A673 (cell line): ENCODE measurements at regions not wholly inside any gene's neighbourhood (a gene's known extent, or its start where the extent isn't known, plus 50 kb on each side); places are given as distances from the start of the nearest gene placed in this dataset.

Source experiments
- BruUV-seq: library from RNA; stranded (reverse); fragments of 400-500 nt; replicated peaks from 2 replicates; lab custom pipeline; 2021; lab: Mats Ljungman, UMichigan
- CTCF ChIA-PET: fragments of 300-600 bp; sonication (Branson Sonifier 250); formaldehyde crosslinking; loops from one replicate; lab custom pipeline; 2022; ENCODE audit warnings: antibody characterized with exemption; lab: Charles Lee
- POLR2A ChIA-PET: fragments of 300-600 bp; sonication (Branson Sonifier 250); formaldehyde crosslinking; loops from one replicate; lab custom pipeline; 2022; ENCODE audit warnings: antibody characterized with exemption; ENCODE audit not compliant: low non-redundant PET; lab: Charles Lee
- DNase-seq: peaks from one replicate; pipeline ENCODE4 v3.0.0-alpha.2; 2015; ENCODE audit warnings: low spot score
- H3K27ac ChIP-seq: fragments of 200-600 bp; sonication (generic); 2 replicates; pipeline ENCODE4 v1.5.1; 2016; ENCODE audit warnings: mixed run types, low read depth, mild to moderate bottlenecking, mixed read lengths, antibody characterized with exemption, low read length; ENCODE audit not compliant: poor library complexity, severe bottlenecking
- H3K27me3 ChIP-seq: fragments of 200-600 bp; sonication (generic); replicated peaks from 2 replicates; pipeline ENCODE4 v1.6.1; 2017; ENCODE audit warnings: mixed run types, low read depth, mild to moderate bottlenecking, mixed read lengths, antibody characterized with exemption, low read length; ENCODE audit not compliant: insufficient read depth, poor library complexity
- H3K36me3 ChIP-seq: fragments of 200-600 bp; sonication (generic); 2 replicates; pipeline ENCODE4 v1.6.1; 2016; ENCODE audit warnings: mixed run types, mild to moderate bottlenecking, mixed read lengths, antibody characterized with exemption, low read length; ENCODE audit not compliant: insufficient read depth, poor library complexity, severe bottlenecking
- H3K4me1 ChIP-seq: fragments of 200-600 bp; sonication (generic); 2 replicates; pipeline ENCODE4 v1.6.1; 2017; ENCODE audit warnings: mixed run types, mild to moderate bottlenecking, mixed read lengths, antibody characterized with exemption, low read length; ENCODE audit not compliant: insufficient read depth, poor library complexity, severe bottlenecking
- H3K4me3 ChIP-seq: fragments of 200-600 bp; sonication (generic); 2 replicates; pipeline ENCODE4 v1.5.1; 2016; ENCODE audit warnings: low read depth, mixed run types, mild to moderate bottlenecking, mixed read lengths, low read length; ENCODE audit not compliant: poor library complexity, severe bottlenecking
- H3K9me3 ChIP-seq: fragments of 200-600 bp; sonication (generic); 2 replicates; pipeline ENCODE4 v1.6.1; 2016; ENCODE audit warnings: mixed run types, low read depth, mild to moderate bottlenecking, mixed read lengths, antibody characterized with exemption, low read length; ENCODE audit not compliant: poor library complexity, severe bottlenecking
- EZH2 ChIP-seq: fragments of 200-600 bp; sonication (generic); IDR thresholded peaks from 2 replicates; pipeline ENCODE4 v1.6.1; 2017; ENCODE audit warnings: borderline replicate concordance, low read depth, mild to moderate bottlenecking, mixed read lengths, antibody characterized with exemption, low read length; ENCODE audit not compliant: poor library complexity, severe bottlenecking
- intact Hi-C: fragments of 100-400 bp; cut with micrococcal nuclease; formaldehyde crosslinking; loops from one replicate; pipeline ENCODE4 v1.10.0; 2022; ENCODE audit not compliant: unreplicated experiment
- TF ChIP-seq, protein P1 (sequence below): fragments of 300-800, 200-600 bp; sonication (generic); conservative IDR thresholded peaks from 2 replicates; pipeline ENCODE4 v1.5.1; 2017; ENCODE audit warnings: low read depth, mild to moderate bottlenecking, antibody characterized with exemption, low read length, moderate library complexity, mixed read lengths

DNA sequence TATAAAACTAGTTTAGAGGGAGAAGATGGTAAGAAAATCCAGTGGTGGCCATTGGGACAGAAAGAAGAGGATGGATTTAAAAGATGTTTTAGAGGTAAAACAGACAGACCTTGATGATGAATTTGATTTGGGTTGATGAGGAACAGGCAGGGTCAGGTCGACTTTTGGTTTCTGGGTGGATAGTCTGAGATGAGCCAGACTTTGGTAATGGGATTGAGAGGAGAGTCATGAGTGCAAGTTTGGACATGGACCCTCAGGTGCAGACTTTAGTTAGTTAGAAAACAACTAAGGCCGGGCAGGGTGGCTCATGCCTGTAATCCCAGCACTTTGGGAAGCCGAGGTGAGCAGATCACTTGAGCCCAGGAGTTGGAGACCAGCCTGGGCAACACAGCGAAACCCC lies 257.9 kb downstream of the MAFB start:
- CTCF ChIA-PET = no interaction called here
- Histone ChIP-seq H3K27me3 (no peaks in the 10 kb centered on the region), H3K9me3 (no peaks in the 10 kb centered on the region), H3K4me1 (no peaks in the 10 kb centered on the region), H3K4me3 (no peak overlapping the region), H3K36me3 (no peaks in the 10 kb centered on the region), H3K27ac (no peak overlapping the region)
- POLR2A ChIA-PET = no interaction called here
- no peak for DNase-seq
- TF ChIP-seq EZH2 = no peak
- TF ChIP-seq, protein P1, sequence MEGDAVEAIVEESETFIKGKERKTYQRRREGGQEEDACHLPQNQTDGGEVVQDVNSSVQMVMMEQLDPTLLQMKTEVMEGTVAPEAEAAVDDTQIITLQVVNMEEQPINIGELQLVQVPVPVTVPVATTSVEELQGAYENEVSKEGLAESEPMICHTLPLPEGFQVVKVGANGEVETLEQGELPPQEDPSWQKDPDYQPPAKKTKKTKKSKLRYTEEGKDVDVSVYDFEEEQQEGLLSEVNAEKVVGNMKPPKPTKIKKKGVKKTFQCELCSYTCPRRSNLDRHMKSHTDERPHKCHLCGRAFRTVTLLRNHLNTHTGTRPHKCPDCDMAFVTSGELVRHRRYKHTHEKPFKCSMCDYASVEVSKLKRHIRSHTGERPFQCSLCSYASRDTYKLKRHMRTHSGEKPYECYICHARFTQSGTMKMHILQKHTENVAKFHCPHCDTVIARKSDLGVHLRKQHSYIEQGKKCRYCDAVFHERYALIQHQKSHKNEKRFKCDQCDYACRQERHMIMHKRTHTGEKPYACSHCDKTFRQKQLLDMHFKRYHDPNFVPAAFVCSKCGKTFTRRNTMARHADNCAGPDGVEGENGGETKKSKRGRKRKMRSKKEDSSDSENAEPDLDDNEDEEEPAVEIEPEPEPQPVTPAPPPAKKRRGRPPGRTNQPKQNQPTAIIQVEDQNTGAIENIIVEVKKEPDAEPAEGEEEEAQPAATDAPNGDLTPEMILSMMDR = no peak
- intact Hi-C loops = no loop called here
- no TSS peak for BruUV-seq

DNA sequence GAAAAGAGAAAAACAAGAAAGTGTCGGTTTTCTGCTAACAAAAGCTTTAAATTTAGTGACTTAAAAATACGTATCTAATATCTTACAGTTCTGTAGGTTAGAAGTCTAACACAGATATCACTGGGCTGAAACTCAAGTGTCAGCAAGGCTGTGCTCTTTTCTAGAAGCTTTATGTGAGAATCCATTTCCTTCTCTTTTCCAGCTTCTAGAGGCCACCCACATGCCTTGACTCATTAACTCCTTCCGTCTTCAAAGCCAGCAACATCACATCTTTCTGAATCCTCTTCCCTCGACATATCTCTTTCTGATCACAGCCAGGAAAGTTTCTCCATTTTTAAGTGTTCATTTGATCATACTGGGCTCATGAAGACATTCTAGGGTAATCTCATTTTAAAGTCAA lies 262.0 kb downstream of the MAFB start:
- H3K27ac ChIP-seq = no peak overlapping the region
- H3K9me3 ChIP-seq = no peaks in the 10 kb centered on the region
- H3K36me3 ChIP-seq = no peaks in the 10 kb centered on the region
- no peak for TF ChIP-seq EZH2
- TF ChIP-seq, protein P1 = no peak
- BruUV-seq = no TSS peak
- ChIA-PET POLR2A (no interaction called here), CTCF (no interaction called here)
- no peak overlapping the region for H3K4me3 ChIP-seq
- H3K4me1 ChIP-seq = no peaks in the 10 kb centered on the region
- H3K27me3 ChIP-seq = no peaks in the 10 kb centered on the region
- intact Hi-C loops = no loop called here
- no peak for DNase-seq

DNA sequence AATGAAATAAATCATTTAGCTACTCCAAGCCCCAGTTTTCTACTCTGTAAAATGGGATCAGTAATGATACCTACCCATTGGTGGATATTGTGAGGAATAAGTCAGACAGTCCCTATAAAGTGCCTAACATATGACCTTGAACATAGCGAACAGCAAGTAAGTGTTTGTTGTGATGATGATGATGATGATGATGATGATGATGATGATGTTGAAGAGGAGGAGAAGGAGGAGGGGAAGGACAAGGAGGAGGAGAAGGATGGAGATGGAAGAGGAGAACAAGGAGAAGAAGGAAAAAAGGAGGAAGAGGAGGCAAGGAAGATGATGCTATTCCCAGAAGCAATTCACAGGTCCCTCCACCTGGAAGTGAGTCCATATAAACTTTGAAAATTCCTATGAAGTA lies 264.3 kb downstream of the MAFB start:
- H3K4me3 ChIP-seq = no peak overlapping the region
- no peaks in the 10 kb centered on the region for H3K27me3 ChIP-seq
- no peaks in the 10 kb centered on the region for H3K36me3 ChIP-seq
- CTCF ChIA-PET = no interaction called here
- no peak for DNase-seq
- intact Hi-C loops = no loop called here
- BruUV-seq = no TSS peak
- POLR2A ChIA-PET = no interaction called here
- H3K9me3 ChIP-seq = no peaks in the 10 kb centered on the region
- H3K27ac ChIP-seq = no peak overlapping the region
- no peaks in the 10 kb centered on the region for H3K4me1 ChIP-seq
- TF ChIP-seq EZH2 = no peak
- TF ChIP-seq, protein P1 = no peak

DNA sequence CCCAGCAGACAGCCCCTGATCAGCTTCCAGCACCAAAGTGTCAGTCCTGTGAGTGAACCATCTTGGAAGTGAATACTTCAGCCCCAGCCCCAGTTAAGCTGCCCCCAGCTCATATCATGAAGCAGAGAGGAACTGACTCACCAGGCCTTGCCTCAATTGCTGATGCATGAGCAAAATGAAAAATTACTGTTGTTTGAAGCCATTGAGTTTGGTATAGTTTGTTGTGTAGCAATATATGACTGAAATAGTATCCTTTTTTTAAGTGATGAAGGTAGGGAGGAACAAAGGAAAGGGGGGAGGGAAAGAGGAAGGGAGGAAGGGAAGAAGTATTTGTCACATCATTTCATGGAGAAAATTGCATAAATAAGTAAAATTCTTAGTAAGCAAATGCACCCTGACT lies 266.4 kb downstream of the MAFB start:
- Histone ChIP-seq H3K27me3 (no peaks in the 10 kb centered on the region), H3K4me3 (no peak overlapping the region), H3K36me3 (no peaks in the 10 kb centered on the region), H3K9me3 (no peaks in the 10 kb centered on the region), H3K27ac (no peak overlapping the region), H3K4me1 (no peaks in the 10 kb centered on the region)
- no peak for TF ChIP-seq EZH2
- TF ChIP-seq, protein P1 = no peak
- no TSS peak for BruUV-seq
- CTCF ChIA-PET = no interaction called here
- POLR2A ChIA-PET = no interaction called here
- DNase-seq = no peak
- intact Hi-C loops = no loop called here
